ENCODE measurements at regions not wholly inside any gene's neighbourhood (a gene's known extent, or its start where the extent isn't known, plus 50 kb on each side); places are given as distances from the start of the nearest gene placed in this dataset.

GRCh38 chr16:10318798-10319500 is 66.9 kb upstream of the ATF7IP2 start:
- Histone ChIP-seq H3K4me1 (replicated peaks in 1 of 2) (no peaks in the 10 kb centered on the region), H3K27ac (no peak overlapping the region), H3K9me3 (replicated peaks in 1 of 3) (no peaks in the 10 kb centered on the region), H3K4me3 (no peak overlapping the region), H3K36me3 (replicated peaks in 1 of 2) (no peaks in the 10 kb centered on the region), H3K27me3 (no peaks in the 10 kb centered on the region)
- no peak for DNase-seq
- intact Hi-C loops (cut with DNase I) = loop anchor here in 1 of 2 donors (5.0 kb wide), 1 partner anchor 188 kb away; no protein-coding TSS in a partner anchor
- WGBS, 4 donors = 76 to 80% (median 79%) methylated on average over 11 of the region's 11 CpGs
- TF ChIP-seq POLR2A (IDR thresholded peaks at IDR 0.05) = no peak
- no peak for TF ChIP-seq CTCF (IDR thresholded peaks at IDR 0.05)

DNA sequence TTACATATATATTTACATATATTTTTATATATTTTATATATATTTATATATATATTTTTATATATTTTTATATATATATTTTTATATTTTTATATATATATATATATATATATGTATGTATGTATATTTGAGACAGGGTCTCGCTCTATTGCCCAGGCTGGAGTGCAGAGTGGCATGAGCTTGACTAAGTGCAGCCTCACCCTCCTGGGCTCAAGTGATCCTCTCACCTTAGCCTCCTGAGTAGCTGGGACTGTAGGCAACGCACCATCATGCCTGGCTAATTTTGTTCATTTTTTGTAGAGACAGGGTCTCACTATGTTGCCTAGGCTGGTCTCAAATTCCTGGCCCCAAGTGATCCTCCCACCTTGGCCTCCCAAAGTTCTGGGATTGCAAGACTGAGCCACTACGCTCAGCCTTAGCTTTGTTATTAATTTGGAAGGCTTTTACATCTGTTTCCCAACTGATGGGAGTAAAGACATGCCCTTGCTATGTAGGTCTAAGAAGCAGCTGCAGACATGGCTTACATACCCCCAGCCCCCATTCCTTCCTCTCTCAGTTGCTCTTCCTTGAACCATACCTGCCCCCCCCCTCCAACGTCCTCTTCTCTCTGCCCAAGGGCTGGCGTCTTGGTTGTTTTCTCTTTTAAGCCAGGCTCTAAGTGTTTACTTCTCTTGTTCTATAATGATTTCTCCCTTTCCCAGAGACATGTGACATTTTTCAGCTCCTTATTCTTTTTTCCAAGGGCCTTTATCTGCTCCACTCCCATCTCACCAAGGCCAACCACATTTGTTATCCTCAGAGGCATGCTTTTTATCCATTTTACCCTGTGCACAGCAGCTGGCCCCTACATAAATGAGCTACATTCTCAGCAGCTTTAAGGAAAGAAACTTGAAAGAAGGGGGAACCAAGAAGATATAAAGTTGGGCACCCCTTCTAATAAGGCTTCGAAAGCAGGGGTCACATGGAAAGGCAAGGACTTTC is 64.2 kb upstream of the ATF7IP2 start:
- peak in 1 of 7 donors; percentile 35 for DNase-seq
- H3K9me3 ChIP-seq (replicated peaks in 1 of 3) = no peaks in the 10 kb centered on the region
- intact Hi-C loops (cut with DNase I) = no loop called here
- H3K27me3 ChIP-seq = no peaks in the 10 kb centered on the region
- H3K4me3 ChIP-seq = no peak overlapping the region
- H3K27ac ChIP-seq = peak overlapping the region in 2 of 5 donors; percentile 40 to 59
- peaks cover 9 to 18% of the 10 kb centered on the region in 2 donors for H3K4me1 ChIP-seq (replicated peaks in 1 of 2)
- 58 to 64% (median 60%) methylated on average over 6 of the region's 6 CpGs for WGBS, 4 donors
- no peak for TF ChIP-seq CTCF (IDR thresholded peaks at IDR 0.05)
- TF ChIP-seq POLR2A (IDR thresholded peaks at IDR 0.05) = no peak
- no peaks in the 10 kb centered on the region for H3K36me3 ChIP-seq (replicated peaks in 1 of 2)

DNA sequence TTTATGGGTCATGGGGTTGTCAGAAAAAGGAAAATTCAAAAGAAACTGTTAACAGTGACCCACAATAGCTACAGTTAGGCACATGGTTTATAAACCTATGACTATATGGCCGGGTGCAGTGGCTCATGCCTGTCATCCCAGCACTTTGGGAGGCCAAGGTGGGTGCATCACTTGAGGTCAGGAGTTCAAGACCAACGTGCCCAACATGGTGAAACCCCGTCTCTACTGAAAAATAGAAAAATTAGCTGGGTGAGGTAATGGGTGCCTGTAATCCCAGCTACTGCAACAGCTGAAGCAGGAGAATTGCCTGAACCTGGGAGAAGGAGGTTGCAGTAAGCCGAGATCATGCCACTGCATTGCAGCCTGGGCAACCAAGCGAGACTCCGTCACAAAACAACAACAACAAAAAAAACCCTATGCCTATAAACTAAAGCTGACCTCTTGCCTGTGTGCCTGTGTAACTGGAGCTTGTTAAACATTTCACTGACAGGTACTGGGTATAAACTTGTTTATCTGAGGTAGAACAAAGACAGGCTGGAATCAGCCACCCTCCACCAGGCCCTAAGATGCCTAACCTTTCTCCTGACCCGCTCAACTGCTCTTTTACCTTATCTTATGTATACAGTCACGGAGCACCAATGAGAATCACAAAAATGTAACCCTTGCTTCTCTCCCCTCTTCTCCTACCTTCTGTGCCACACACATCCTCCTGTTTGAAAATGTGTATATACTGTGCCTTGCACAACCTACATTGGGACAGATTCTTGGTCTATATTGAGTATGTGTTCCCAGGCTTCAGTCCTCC is 62.9 kb upstream of the ATF7IP2 start:
- H3K4me3 ChIP-seq = no peak overlapping the region
- 78 to 84% (median 80%) methylated on average over 8 of the region's 8 CpGs for WGBS, 4 donors
- TF ChIP-seq CTCF (IDR thresholded peaks at IDR 0.05) = no peak
- TF ChIP-seq POLR2A (IDR thresholded peaks at IDR 0.05) = no peak
- no peak for DNase-seq
- intact Hi-C loops (cut with DNase I) = no loop called here
- peak overlapping the region in 1 of 5 donors; percentile 17 for H3K27ac ChIP-seq
- H3K27me3 ChIP-seq = no peaks in the 10 kb centered on the region
- H3K4me1 ChIP-seq (replicated peaks in 1 of 2) = peaks cover 9 to 18% of the 10 kb centered on the region in 2 donors
- no peaks in the 10 kb centered on the region for H3K9me3 ChIP-seq (replicated peaks in 1 of 3)
- no peaks in the 10 kb centered on the region for H3K36me3 ChIP-seq (replicated peaks in 1 of 2)

GRCh38 chr16:10323528-10323869 is 62.4 kb upstream of the ATF7IP2 start:
- TF ChIP-seq CTCF (IDR thresholded peaks at IDR 0.05) (no peak), POLR2A (IDR thresholded peaks at IDR 0.05) (no peak)
- Histone ChIP-seq H3K27ac (peak overlapping the region in 1 of 5 donors; percentile 17), H3K9me3 (replicated peaks in 1 of 3) (no peaks in the 10 kb centered on the region), H3K4me3 (no peak overlapping the region), H3K36me3 (replicated peaks in 1 of 2) (no peaks in the 10 kb centered on the region), H3K4me1 (replicated peaks in 1 of 2) (peaks cover 9 to 18% of the 10 kb centered on the region in 2 donors), H3K27me3 (no peaks in the 10 kb centered on the region)
- 72 to 87% (median 82%) methylated on average over 2 of the region's 2 CpGs for WGBS, 4 donors
- intact Hi-C loops (cut with DNase I) = no loop called here
- DNase-seq = no peak
